HG02763 (cell line): ENCODE measurements at regions not wholly inside any gene's neighbourhood (a gene's known extent, or its start where the extent isn't known, plus 50 kb on each side); places are given as distances from the start of the nearest gene placed in this dataset.
"Not testable (repeated sequence)": the region's sequence is repeated elsewhere in the genome, so short reads cannot be mapped to it uniquely, and the experiment has no call there.

ENCODE experiments used
- ATAC-seq: cut with Tn5 transposase; IDR thresholded peaks from one replicate; pipeline ENCODE4 v1.9.1; 2021; ENCODE audit warnings: mild to moderate bottlenecking, moderate library complexity; ENCODE audit not compliant: unreplicated experiment

- ATAC-seq, result no peak
These were observed 210.6 kb downstream of the DEPDC1B start for GRCh38 chr5:60489377-60489776.

DNA sequence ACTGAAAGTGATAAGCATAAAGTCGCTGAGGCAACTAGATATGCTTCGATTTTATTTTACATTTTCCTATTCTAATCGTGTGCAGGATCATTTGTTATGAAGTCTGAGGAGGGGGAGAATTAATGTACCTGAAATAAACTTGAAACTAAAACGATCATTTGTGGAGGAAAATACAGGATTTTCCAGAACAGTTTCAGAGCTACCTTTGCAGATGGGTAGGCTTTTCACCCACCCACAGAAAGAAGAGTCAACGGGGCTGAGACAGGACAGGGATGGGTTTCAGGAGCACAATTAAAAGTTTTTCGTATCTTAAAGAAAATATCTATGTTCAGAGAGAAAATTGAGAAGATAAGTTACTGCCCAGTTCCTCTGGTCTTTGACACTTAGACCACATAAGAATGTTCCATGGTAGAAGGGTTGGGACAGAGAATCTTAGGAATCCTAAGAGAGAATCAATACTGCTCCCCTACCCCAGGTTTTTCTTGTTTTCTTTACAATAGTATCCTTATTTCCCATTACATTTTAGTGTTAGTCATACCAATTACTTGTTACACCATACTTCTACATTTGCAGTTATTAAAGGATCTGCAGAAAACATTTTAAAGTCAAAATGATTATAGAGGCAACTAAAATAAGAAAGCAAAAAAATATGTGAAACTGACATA, 211.4 kb downstream of the DEPDC1B start:
- ATAC-seq, result no peak

DNA sequence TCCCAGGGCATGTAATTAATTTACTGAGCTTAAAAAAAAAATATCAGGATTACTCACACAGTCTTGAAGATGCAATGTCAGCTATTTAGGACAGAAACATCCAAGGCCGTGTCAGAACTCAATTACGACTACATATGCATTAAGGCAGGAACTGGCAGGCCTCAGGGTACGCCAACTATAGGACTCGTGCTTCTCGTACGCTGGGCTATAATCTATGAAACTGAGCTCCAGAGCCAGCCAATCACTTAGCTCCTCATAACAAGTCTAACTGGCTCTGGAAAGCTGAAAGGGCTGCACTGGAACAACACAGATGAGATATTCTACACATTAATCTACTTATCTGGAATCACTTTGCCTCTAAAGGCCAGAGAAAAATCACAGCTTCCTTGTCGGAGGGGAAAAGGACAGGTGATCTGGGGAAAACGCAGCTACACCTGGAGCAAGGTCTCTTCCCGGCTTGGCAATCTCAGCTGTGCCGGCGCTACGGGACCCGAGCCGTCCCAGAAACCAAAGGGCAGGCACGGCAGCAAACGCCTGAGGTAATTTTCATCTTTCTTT, 212.0 kb downstream of the DEPDC1B start:
- no peak for ATAC-seq

DNA sequence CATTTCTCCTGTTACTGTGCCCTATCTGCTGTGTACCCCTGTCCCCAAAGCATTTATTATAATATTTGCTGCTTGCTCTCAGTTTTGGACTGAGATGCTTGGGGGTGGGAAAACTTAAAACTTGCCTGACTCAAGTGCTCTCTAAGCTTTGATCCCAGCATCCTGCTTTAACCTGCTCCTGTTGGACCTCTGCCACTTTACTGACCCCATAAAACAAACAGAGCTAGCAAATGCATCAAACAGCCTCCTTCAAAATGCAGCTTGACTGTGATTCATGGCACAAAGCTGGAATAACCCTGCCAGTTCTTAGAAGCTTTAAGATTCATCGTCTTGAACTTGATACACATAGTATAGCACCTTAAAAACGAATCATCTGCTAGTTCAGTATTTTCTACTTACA, 212.5 kb downstream of the DEPDC1B start:
- ATAC-seq, result no peak

- ATAC-seq, result no peak
These were observed 214.6 kb downstream of the DEPDC1B start for GRCh38 chr5:60485361-60485760.

GRCh38 chr5:60483050-60483449, 216.9 kb downstream of the DEPDC1B start:
- no peak for ATAC-seq

GRCh38 chr5:60482301-60482700, 217.7 kb downstream of the DEPDC1B start:
- no peak for ATAC-seq

- ATAC-seq, result no peak
These were observed 220.4 kb downstream of the DEPDC1B start for GRCh38 chr5:60479542-60479941.

GRCh38 chr5:60477849-60478248, 222.1 kb downstream of the DEPDC1B start:
- ATAC-seq, result no peak

DNA sequence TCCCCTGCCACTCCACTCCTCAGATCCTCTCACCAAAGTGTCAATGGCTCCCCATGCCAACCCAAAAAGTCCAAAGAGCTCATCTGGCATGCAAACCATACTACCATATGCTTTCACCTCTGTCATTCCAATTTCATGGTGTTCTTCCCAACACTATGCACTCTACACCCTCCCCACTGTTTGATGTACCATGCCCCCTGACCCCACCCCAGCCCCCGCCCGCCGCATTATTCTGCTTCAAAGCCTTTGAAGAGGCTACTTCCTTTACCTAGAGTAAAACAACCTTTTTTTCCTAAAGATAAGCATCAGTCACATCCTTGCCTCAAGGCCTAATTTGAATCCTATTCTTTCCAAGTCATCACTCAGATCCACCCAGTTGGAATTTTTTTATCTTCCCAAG, 226.3 kb downstream of the DEPDC1B start:
- ATAC-seq, result no peak

- not testable (repeated sequence) for ATAC-seq
These were observed 226.9 kb downstream of the DEPDC1B start for GRCh38 chr5:60473027-60473426.

- ATAC-seq, result no peak
These were observed 229.1 kb downstream of the DEPDC1B start for GRCh38 chr5:60470881-60471280.

GRCh38 chr5:60469286-60469685, 230.7 kb downstream of the DEPDC1B start:
- ATAC-seq, result no peak

DNA sequence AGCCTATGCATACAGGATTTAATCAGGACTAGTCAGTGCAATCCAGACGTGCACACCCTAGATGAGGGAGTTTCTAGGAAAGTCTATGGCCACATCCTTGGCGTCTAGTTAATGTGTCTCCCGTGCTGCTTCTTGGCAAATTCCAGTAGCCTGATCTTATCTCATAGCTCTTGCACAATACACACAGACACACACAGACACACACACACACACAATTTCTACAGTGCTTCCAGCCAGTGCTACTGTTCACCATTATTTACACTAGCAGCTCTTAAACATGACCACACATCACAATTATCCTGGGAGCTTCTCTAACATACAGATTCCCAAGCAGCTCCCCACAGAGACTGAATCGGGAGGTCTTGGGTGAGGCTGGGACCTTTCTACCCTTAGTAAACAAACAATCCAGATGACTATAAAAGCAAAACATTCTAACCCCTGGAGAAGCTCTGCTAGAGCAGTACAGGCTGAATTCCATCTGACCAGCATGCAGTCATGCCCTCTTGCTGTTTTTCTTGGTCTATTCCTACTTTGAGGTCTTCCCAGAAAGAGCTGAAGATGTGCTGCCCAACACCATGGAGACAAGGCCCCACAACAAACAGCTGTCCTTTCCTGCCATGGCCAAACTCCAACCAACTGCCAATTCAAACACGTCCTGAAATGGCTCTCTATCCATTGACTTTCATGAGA, 236.6 kb downstream of the DEPDC1B start:
- no peak for ATAC-seq

DNA sequence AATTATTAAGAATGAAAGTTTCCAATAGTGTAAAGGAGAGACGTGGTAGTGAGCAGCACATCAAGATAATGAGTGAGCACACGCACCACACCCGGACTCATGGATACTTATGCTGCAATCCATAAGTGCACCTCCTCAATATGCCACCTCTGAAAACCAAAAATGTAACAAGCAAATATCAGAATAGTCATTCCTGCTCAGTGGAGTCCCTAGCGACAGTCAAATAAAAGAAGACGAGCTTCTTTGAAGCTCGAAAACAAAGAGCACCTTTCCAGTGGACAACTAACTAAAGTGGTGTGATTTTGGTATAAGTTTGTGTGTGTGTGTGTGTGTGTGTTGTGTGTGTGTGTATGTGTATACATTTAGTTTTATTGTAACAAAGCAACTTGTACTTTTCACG, 241.3 kb downstream of the DEPDC1B start:
- no peak for ATAC-seq

DNA sequence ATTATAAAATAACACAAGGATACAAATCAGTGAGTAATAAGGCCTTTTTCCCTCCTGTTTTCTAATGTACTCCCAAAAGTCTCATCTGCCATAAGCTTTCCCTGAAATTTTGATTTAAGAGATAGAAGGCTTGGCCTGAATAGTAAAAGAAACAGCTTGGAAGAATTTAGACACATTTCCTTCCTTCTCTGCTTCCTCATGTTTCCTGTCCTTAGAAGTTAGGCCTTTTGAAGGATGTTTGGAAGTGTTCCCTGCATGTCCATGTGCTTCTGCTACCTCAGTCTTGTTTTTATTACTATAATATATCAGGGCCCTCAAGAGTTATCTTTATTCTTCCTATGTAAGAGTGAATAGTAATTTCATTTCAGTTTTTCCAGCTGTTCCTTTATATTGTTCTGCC, 242.7 kb downstream of the DEPDC1B start:
- no peak for ATAC-seq

GRCh38 chr5:60455589-60455988, 244.4 kb downstream of the DEPDC1B start:
- ATAC-seq, result no peak

DNA sequence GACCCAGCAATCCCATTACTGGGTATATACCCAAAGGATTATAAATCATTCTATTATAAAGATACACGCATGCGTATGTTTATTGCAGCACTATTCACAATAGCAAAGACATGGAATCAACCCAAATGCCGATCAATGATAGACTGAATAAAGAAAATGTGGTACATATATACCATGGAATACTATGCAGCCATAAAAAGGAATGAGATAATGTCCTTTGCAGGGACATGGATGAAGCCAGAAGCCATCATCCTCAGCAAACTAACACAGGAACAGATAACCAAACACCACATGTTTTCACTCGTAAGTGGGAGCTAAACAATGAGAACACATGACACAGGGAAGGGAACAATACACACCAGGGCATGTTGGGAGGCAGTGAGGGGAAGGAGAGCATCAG, 245.7 kb downstream of the DEPDC1B start:
- ATAC-seq, result not testable (repeated sequence)

GRCh38 chr5:60453186-60453976, 246.6 kb downstream of the DEPDC1B start:
- no peak for ATAC-seq

DNA sequence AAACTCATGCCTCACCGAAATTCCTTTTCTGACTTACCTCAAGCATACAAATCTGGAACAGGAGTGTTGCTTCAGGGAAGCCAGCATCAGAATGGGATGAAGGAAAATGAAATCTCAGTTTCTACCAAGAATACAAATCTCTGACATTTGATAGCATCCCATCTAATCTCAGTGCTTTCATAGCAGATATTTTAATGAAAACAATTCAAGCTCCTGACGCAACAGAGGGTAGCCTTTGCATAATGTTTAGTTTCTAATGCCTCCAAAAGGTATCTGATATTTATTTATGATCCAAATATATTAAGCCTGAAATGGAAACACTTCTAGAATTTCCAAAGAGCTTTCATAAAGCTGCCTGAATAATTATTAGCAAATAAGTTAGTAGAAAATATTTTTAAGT, 251.4 kb downstream of the DEPDC1B start:
- ATAC-seq, result no peak

DNA sequence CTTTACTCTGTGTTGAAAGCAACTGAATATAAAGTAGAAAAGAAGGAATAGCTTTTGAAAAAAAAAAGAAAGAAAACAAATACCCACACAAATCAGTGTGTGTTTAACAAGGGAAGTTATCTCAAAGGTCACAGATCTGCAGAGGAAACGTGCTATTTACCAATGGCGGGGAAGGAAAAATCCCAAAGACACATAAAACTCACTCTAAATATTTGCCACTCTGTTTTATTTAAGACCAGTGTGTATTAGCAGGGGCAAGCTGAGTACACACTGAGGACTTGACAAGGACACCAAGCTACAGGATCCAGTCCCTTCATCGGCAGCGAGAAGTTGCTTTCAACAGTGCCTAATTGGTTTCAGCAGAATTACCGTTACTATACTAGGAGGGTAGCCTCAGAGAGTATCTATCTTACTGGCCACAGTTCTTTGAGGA, 252.5 kb downstream of the DEPDC1B start:
- no peak for ATAC-seq

- no peak for ATAC-seq
These were observed 253.0 kb downstream of the DEPDC1B start for GRCh38 chr5:60446917-60447316.
